GM18858 (cell line): ENCODE measurements at regions not wholly inside any gene's neighbourhood (a gene's known extent, or its start where the extent isn't known, plus 50 kb on each side); places are given as distances from the start of the nearest gene placed in this dataset.
"Not testable (repeated sequence)": the region's sequence is repeated elsewhere in the genome, so short reads cannot be mapped to it uniquely, and the experiment has no call there.

Experiments used
- ATAC-seq: cut with Tn5 transposase; IDR thresholded peaks from one replicate; pipeline ENCODE4 v1.9.1; 2021; ENCODE audit not compliant: unreplicated experiment

GRCh38 chrX:150118476-150118875 lies 180.2 kb upstream of the EOLA2 start:
- ATAC-seq = no peak

- ATAC-seq = no peak
These were observed 181.0 kb upstream of the EOLA2 start for GRCh38 chrX:150119323-150119722.

GRCh38 chrX:150125045-150125444 lies 186.8 kb upstream of the EOLA2 start:
- ATAC-seq = not testable (repeated sequence)

- ATAC-seq = no peak
These were observed 188.9 kb upstream of the EOLA2 start for GRCh38 chrX:150127216-150127615.

DNA sequence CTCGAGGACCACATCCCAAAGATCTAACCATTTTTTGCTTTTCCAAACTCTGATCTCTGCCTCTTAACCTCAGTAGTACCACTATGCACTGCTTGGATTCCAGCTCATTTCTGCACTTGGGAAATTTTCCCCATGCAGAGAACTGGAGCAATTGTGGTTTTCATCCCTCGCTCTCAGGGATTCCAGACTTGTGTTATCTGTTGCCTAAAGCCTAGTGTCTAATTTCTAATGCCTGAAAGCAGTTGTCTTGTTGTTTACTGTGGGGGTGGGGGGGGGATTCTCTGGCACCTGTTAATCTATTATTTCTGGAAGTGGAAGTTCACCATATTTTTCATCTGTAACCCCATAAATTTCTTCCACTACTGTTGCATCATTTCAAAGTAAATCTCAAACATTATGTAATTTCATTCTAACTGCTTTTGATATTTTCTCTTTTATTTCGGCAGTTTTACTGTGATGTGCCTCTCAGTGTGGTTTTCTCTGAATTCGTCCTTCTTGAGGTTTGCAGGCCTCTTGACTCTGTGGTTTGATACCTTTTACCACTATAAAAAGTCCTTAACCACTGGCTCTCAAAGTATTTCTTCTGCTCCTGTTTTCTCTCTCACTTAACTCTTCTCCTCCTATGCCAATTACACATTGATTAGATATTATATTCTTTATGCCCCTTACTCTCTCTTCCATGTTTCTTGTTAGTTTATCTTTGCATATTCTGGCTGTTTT lies 205.6 kb upstream of the EOLA2 start:
- ATAC-seq = no peak

- ATAC-seq = no peak
These were observed 208.1 kb upstream of the EOLA2 start for GRCh38 chrX:150146271-150146896.

DNA sequence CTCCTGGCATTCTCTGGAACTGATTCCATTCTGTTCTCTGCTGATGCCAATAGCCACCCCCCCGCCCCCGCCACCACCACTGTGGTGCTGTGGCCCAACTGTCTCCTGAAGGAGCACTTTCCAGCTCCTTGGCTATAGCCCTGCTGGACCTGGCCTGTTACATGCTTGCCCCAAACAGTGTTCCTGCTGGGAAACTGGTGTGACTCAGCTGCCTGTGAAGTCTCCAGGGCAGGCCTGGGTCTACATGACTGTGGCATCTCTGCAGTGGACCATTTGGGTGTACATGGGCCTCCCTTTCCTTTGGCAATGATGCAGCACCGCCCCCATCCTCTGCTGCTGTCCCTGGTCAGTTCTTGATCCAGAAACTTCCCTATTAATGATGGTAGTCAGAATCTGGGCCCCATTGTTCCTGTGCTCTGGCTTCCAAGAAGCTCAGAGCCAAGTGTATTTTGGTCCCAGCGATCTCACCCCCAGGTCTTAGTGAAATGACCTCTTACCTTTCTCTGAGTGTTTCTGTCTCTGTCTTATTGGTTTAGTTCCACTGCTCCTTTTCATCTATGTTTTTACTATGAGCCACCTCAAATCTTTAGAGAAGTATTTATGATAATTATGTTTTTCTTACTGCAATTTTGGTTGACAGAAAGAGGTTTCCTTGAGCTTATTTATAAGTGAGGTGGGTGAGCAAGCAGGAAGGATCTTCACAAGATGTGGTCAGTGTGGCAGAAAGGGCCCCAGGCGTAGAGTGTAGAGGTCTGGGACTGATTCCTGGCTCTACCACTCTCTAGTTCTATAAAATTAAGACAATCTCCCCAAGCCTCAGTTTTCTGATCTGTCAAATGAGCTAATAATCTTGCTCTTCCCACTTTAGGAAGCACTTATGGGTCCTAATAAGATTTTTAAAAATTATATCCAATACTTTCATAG lies 210.7 kb upstream of the EOLA2 start:
- ATAC-seq = no peak

DNA sequence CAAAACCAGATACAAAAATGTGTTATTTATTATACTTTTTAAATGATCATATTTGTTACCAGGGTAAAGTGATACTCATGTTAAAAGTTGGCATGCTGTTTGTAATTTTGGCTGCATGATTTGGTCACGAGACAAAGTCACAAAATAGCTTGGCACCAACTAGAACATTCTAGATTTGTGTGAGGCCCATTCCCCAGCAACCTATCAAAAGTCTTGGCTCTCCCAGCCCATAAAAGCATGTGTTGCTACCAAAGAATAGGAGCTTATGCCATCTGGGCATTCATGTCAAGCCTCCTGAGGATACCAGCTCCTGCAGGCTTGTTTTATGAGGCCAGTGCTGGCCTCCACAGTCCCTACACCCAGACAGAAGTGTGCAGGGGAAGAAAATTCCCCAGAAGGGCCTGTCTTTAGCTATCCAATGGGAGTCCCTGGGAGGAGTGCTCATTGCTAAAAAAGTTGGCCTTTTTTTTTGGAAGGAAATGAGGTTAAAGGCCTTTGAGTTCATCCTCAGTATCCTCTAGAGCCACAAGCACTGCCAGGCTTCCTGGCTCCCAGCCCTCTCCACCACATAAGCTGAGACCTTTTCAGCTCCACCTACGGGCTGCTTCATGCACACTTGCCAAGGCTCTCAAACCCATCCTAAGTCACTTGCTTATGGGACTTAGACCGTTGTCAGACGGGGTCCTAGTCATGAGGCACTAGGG lies 211.9 kb upstream of the EOLA2 start:
- no peak for ATAC-seq

DNA sequence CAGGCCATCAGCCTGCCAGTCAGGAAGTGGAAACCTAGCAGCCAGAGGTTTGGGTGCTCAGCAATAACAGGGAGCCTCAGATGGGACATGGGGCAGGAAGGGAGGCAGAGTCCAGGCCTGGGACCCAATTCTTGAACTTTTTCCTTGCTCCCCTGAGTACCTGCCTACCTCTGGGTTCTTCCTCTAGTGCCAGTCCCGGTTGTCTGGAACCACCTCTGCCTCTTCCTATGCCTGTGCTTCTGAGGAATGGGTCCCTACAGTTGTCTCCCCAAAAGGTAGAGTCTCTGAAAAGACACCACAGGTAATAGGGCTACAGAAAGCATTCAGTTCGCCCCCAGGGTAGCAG lies 212.4 kb upstream of the MAMLD1 start:
- ATAC-seq = no peak

DNA sequence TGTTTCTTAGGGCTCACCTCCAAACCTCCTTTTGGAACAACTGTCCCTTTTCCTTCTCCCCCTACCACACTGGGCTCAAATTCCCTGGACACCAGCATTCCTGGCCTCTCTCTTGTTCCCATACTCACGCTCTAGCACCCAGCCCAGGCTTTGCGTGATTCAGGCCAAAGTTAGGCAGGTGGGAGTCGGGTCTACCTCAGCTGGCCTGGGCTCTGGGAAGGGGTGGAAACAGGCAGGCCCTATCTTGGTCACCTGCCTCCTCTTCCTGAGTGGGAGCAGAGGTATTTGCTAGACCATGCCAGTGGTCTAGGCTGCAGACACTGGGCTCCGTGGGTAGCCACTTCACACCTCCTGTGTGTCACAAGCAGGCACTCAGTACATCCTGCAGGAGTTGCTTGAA lies 211.1 kb upstream of the MAMLD1 start:
- ATAC-seq = no peak

DNA sequence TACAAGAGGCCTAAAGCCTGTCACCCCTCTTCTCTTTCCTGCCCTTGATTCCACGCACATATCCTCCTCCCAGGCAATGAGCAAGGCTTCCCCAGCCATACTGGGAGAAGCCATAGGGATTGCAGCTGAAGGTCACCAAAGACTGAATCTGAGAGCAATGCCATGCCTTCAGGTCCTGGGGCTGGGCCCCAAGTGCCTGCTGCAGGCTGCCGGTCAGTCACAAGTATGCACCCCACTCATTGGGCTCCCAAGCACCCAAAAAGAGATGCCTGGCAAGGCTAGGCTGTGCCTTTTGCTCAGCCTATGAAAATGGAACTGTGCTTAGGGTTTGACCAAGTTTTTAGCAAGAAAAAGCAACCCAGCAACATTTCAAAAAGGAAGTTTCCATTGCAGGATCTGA lies 210.6 kb upstream of the MAMLD1 start:
- ATAC-seq = no peak

DNA sequence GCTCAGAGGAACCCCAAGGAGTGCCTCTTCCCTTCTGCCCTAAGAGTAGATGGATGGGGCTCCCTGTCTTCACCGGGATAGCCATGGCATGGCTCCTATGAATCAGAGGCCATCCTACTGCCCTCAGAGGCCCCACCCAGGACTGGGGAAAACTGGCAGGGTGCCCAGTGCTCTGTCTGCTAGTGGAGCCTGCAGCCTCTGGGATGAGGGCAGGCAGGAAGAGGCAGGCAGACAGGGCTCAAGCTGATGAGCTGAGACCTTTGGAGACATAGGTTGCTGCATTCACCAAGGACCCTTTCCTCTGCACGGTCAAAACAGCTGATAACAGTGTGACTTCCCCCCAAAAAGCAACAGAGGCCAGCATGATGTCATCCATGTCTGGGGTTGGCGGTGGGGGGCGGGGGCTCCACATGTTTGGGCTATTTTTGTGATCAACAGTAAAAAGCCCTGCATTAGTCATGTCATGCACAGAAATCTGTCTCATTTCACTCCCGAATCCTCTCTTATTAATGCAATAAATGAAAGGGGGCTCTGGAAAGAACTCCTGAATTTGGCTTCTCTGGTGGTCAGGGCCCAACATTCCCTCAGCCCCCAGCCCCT lies 207.6 kb upstream of the MAMLD1 start:
- no peak for ATAC-seq

- no peak for ATAC-seq
These were observed 206.5 kb upstream of the MAMLD1 start for GRCh38 chrX:150156615-150157014.

DNA sequence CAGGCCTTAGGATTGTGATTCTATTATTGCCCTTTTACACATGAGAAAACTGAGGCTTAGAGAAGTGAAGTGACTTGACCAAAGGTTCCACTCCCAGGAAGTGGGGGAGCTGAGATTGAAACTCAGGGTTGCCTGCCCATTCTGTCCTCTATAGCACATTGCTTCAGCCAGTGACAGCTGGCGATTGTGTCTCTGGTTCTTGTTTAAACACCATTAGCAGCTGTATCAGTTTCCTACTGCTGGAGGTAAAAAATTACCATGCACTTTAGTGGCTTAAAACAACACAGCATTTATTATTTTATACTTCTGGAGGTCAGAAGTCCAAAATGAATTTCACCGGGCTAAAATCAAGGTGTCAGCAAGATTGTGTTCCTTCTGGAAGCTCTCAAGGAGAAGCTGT lies 205.8 kb upstream of the MAMLD1 start:
- no peak for ATAC-seq

- ATAC-seq = no peak
These were observed 204.4 kb upstream of the MAMLD1 start for GRCh38 chrX:150158554-150159332.

DNA sequence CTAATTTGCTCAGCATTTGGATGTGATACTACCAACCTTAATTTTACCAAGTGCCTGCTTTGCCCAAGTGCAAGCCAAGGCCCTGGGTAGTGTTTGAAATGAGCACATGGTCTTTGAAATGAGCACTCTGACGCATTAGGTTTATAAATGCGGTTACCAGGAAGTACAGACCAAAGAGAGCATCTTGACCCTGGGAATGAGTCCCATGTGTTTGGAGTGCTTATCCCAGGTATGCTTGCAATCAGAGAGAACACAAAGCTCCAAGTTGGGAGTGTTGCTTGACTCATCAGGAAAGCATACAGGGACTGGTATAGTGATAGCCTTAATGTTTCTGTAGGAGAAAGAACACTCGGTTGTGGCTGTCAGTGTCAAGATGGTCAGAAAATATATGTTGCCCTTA lies 203.6 kb upstream of the MAMLD1 start:
- no peak for ATAC-seq

GRCh38 chrX:150160656-150161055 lies 202.5 kb upstream of the MAMLD1 start:
- no peak for ATAC-seq

DNA sequence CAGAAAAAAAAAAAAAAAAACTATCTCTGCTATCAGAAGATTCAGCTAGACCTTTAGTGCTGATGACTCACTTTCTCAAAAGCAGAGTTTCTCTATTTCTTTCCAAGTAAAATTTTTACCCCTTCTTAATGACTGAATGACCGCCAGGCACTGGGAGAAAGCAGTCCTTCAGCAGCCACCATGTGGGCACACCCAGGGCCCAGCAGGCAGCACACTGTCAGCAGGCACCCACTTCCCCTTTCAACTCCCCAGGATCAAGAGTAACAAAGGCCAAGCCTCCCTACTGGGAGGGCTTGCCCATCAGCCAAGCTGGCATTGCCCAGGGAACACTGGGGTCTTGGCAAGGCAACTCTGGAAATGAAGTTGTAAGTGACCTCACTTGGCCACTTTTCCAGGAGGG lies 201.9 kb upstream of the MAMLD1 start:
- no peak for ATAC-seq

GRCh38 chrX:150162141-150162540 lies 201.0 kb upstream of the MAMLD1 start:
- ATAC-seq = no peak
